ENCODE measurements at regions not wholly inside any gene's neighbourhood (a gene's known extent, or its start where the extent isn't known, plus 50 kb on each side); places are given as distances from the start of the nearest gene placed in this dataset.
"Not testable (repeated sequence)": the region's sequence is repeated elsewhere in the genome, so short reads cannot be mapped to it uniquely, and the experiment has no call there.

DNA sequence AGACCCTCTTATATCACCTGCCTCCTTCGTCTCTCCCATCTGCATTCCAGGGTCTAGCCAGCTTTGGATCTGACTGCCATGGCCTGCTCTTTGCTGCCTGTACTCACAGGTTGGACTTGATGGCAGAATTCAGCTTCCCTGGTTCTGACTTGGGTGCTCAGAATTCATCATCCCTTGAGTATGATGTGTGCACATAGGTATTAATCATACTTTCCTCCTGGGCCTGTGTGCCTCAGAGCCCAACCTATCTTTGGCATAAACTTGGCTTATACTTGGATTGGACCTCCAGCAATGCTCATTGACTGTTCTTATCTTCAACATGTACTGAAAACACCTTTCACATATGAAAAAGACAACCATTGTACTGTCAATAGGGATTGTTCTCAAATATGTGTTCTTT, 70.7 kb upstream of the LMNTD1 start:
- H3K4me3 ChIP-seq (ENCODE audit: low read depth in 1 of 3, low read length in 3 of 3): no peak overlapping the region
- no peaks in the 10 kb centered on the region for H3K4me1 ChIP-seq (ENCODE audit: control insufficient read depth in 4 of 4, insufficient read depth in 4 of 4, low read length in 3 of 4)
- H3K9me3 ChIP-seq (ENCODE audit: control insufficient read depth in 4 of 4, low read length in 3 of 4): no peaks in the 10 kb centered on the region
- no peaks in the 10 kb centered on the region for H3K27me3 ChIP-seq (ENCODE audit: control insufficient read depth in 4 of 4, insufficient read depth in 4 of 4, low read length in 3 of 4)
- H3K36me3 ChIP-seq (ENCODE audit: control insufficient read depth in 4 of 4, insufficient read depth in 3 of 4, low read depth in 1 of 4, low read length in 3 of 4): no peaks in the 10 kb centered on the region
- no peak for TF ChIP-seq EGR1 (IDR thresholded peaks at IDR 0.05; ENCODE audit: low read depth in 2 of 2)
- no peak for TF ChIP-seq CTCF (IDR thresholded peaks at IDR 0.05; ENCODE audit: low read depth, low read length, missing input control)
- no peak for TF ChIP-seq SP1 (IDR thresholded peaks at IDR 0.05)
- H3K27ac ChIP-seq (ENCODE audit: low read depth in 1 of 2, low read length in 2 of 2): no peak overlapping the region
- WGBS: 90% methylated on average over 1 of the region's 1 CpG
- H3K9ac ChIP-seq (ENCODE audit: low read depth in 1 of 2, low read length in 2 of 2): no peak overlapping the region
- DNase-seq (ENCODE audit: low spot score): no peak

- Histone ChIP-seq H3K9ac (ENCODE audit: low read depth in 1 of 2, low read length in 2 of 2) (no peak overlapping the region), H3K27ac (ENCODE audit: low read depth in 1 of 2, low read length in 2 of 2) (no peak overlapping the region), H3K9me3 (ENCODE audit: control insufficient read depth in 4 of 4, low read length in 3 of 4) (no peaks in the 10 kb centered on the region), H3K27me3 (ENCODE audit: control insufficient read depth in 4 of 4, insufficient read depth in 4 of 4, low read length in 3 of 4) (no peaks in the 10 kb centered on the region), H3K4me1 (ENCODE audit: control insufficient read depth in 4 of 4, insufficient read depth in 4 of 4, low read length in 3 of 4) (no peaks in the 10 kb centered on the region), H3K36me3 (ENCODE audit: control insufficient read depth in 4 of 4, insufficient read depth in 3 of 4, low read depth in 1 of 4, low read length in 3 of 4) (no peaks in the 10 kb centered on the region), H3K4me3 (ENCODE audit: low read depth in 1 of 3, low read length in 3 of 3) (no peak overlapping the region)
- no peak for DNase-seq (ENCODE audit: low spot score)
- TF ChIP-seq YY1 (IDR thresholded peaks at IDR 0.05): no peak
- TF ChIP-seq SP1 (IDR thresholded peaks at IDR 0.05): no peak
- no peak for TF ChIP-seq FOXA1 (IDR thresholded peaks at IDR 0.05)
- 75% methylated on average over 2 of the region's 2 CpGs for WGBS
Observed at GRCh38 chr12:25625146-25625545, 72.1 kb upstream of the LMNTD1 start.

- H3K4me3 ChIP-seq (ENCODE audit: low read depth in 1 of 3, low read length in 3 of 3): no peak overlapping the region
- no peaks in the 10 kb centered on the region for H3K4me1 ChIP-seq (ENCODE audit: control insufficient read depth in 4 of 4, insufficient read depth in 4 of 4, low read length in 3 of 4)
- H3K36me3 ChIP-seq (ENCODE audit: control insufficient read depth in 4 of 4, insufficient read depth in 3 of 4, low read depth in 1 of 4, low read length in 3 of 4): no peaks in the 10 kb centered on the region
- no peaks in the 10 kb centered on the region for H3K27me3 ChIP-seq (ENCODE audit: control insufficient read depth in 4 of 4, insufficient read depth in 4 of 4, low read length in 3 of 4)
- WGBS: 67% methylated on average over 3 of the region's 3 CpGs
- no peak for DNase-seq (ENCODE audit: low spot score)
- no peak overlapping the region for H3K9ac ChIP-seq (ENCODE audit: low read depth in 1 of 2, low read length in 2 of 2)
- TF ChIP-seq RXRA (IDR thresholded peaks at IDR 0.05) (no peak), ATF3 (IDR thresholded peaks at IDR 0.05) (no peak), RAD21 (IDR thresholded peaks at IDR 0.05) (no peak), HNF4A (conservative IDR thresholded peaks at IDR 0.05) (no peak), JUND (IDR thresholded peaks at IDR 0.05) (no peak), FOXA2 (IDR thresholded peaks at IDR 0.05) (no peak), CTCF (IDR thresholded peaks at IDR 0.05; ENCODE audit: low read depth, low read length, missing input control) (no peak), GABPA (IDR thresholded peaks at IDR 0.05 in 1 of 2, conservative IDR thresholded peaks at IDR 0.05 in 1 of 2) (no peak), NR2F2 (IDR thresholded peaks at IDR 0.05) (no peak), YY1 (IDR thresholded peaks at IDR 0.05) (no peak), EGR1 (IDR thresholded peaks at IDR 0.05; ENCODE audit: low read depth in 2 of 2) (no peak), FOXA1 (IDR thresholded peaks at IDR 0.05) (no peak), SP1 (IDR thresholded peaks at IDR 0.05) (no peak)
- TF ChIP-seq, protein P1, sequence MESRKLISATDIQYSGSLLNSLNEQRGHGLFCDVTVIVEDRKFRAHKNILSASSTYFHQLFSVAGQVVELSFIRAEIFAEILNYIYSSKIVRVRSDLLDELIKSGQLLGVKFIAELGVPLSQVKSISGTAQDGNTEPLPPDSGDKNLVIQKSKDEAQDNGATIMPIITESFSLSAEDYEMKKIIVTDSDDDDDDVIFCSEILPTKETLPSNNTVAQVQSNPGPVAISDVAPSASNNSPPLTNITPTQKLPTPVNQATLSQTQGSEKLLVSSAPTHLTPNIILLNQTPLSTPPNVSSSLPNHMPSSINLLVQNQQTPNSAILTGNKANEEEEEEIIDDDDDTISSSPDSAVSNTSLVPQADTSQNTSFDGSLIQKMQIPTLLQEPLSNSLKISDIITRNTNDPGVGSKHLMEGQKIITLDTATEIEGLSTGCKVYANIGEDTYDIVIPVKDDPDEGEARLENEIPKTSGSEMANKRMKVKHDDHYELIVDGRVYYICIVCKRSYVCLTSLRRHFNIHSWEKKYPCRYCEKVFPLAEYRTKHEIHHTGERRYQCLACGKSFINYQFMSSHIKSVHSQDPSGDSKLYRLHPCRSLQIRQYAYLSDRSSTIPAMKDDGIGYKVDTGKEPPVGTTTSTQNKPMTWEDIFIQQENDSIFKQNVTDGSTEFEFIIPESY (IDR thresholded peaks at IDR 0.05): no peak
- H3K27ac ChIP-seq (ENCODE audit: low read depth in 1 of 2, low read length in 2 of 2): no peak overlapping the region
- H3K9me3 ChIP-seq (ENCODE audit: control insufficient read depth in 4 of 4, low read length in 3 of 4): no peaks in the 10 kb centered on the region
Observed at GRCh38 chr12:25629341-25629740, 76.3 kb upstream of the LMNTD1 start.

- H3K36me3 ChIP-seq (ENCODE audit: control insufficient read depth in 4 of 4, insufficient read depth in 3 of 4, low read depth in 1 of 4, low read length in 3 of 4); H3K27me3 ChIP-seq (ENCODE audit: control insufficient read depth in 4 of 4, insufficient read depth in 4 of 4, low read length in 3 of 4); H3K4me3 ChIP-seq (ENCODE audit: low read depth in 1 of 3, low read length in 3 of 3); H3K27ac ChIP-seq (ENCODE audit: low read depth in 1 of 2, low read length in 2 of 2); H3K9ac ChIP-seq (ENCODE audit: low read depth in 1 of 2, low read length in 2 of 2); H3K4me1 ChIP-seq (ENCODE audit: control insufficient read depth in 4 of 4, insufficient read depth in 4 of 4, low read length in 3 of 4); DNase-seq (ENCODE audit: low spot score); H3K9me3 ChIP-seq (ENCODE audit: control insufficient read depth in 4 of 4, low read length in 3 of 4): not testable (repeated sequence)
- 83% methylated on average over 11 of the region's 11 CpGs for WGBS
Observed at GRCh38 chr12:25630735-25631515, 77.8 kb upstream of the LMNTD1 start.

All from liver (tissue), 8 donors.